GM12878 (cell line): ENCODE measurements at regions not wholly inside any gene's neighbourhood (a gene's known extent, or its start where the extent isn't known, plus 50 kb on each side); places are given as distances from the start of the nearest gene placed in this dataset.

Experiments
- ATAC-seq: fragments of 200-7000 bp; cut with Tn5 transposase; 3 replicates; pipeline ENCODE4 v1.9.1; 2020; ENCODE audit warnings: mild to moderate bottlenecking, moderate library complexity
- BruUV-seq: library from RNA; stranded (reverse); fragments of 400-500 nt; replicated peaks from 2 replicates; lab custom pipeline; 2021; lab: Mats Ljungman, UMichigan
- CTCF ChIA-PET: fragments of 300-600 bp; sonication (Branson Sonifier 250); formaldehyde crosslinking; extraction: SDS; loops from one replicate; lab custom pipeline; 2021; ENCODE audit warnings: inconsistent platforms; lab: Yijun Ruan, JAX
- POLR2A ChIA-PET: fragments of 350-600 bp; formaldehyde crosslinking; extraction: SDS; loops from one replicate; lab custom pipeline; 2021; ENCODE audit warnings: inconsistent platforms; lab: Charles Lee
- RAD21 ChIA-PET: fragments of 300-600 bp; sonication (Branson Sonifier 250); formaldehyde crosslinking; loops from one replicate; lab custom pipeline; 2023; ENCODE audit warnings: antibody characterized with exemption; ENCODE audit not compliant: unreplicated experiment; lab: Charles Lee
- SMC1A ChIA-PET: fragments of 300-600 bp; sonication (Branson Sonifier 250); formaldehyde crosslinking; loops from one replicate; lab custom pipeline; 2023; ENCODE audit not compliant: unreplicated experiment, uncharacterized antibody; lab: Charles Lee
- DNase-seq: peaks from one replicate; pipeline ENCODE4 v3.0.0-alpha.2; 2011; ENCODE audit warnings: low read depth, low spot score
- FAIRE-seq: peaks from 3 replicates; lab custom pipeline; 2011; peaks lifted over from hg19 to GRCh38; lab: Jason Lieb, UNC
- H2AFZ ChIP-seq: 2 replicates; pipeline ENCODE4 v1.6.0; 2011; ENCODE audit warnings: low read depth, low read length, control low read depth; ENCODE audit not compliant: control insufficient read depth
- H3K27ac ChIP-seq: 2 replicates; pipeline ENCODE4 v1.5.1; 2011; ENCODE audit warnings: control low read depth; ENCODE audit not compliant: control insufficient read depth, insufficient read depth
- H3K27me3 ChIP-seq, 2 experiments: replicated peaks in 1 of 2; 2 replicates each; pipeline versions ENCODE4 v1.6.0 to v1.6.1; 2011; ENCODE audit warnings: low read length in 1 of 2; ENCODE audit not compliant: control insufficient read depth in 2 of 2, insufficient read depth in 2 of 2
- H3K36me3 ChIP-seq, 2 experiments: 2 replicates each; pipeline ENCODE4 v1.5.1; 2011; ENCODE audit warnings: low read length in 1 of 2; ENCODE audit not compliant: control insufficient read depth in 2 of 2, insufficient read depth in 2 of 2
- H3K4me1 ChIP-seq: 2 replicates; pipeline ENCODE4 v1.6.1; 2011; ENCODE audit warnings: mild to moderate bottlenecking, low read length, moderate library complexity, mixed read lengths; ENCODE audit not compliant: control insufficient read depth, insufficient read depth
- H3K4me2 ChIP-seq: 2 replicates; pipeline ENCODE4 v1.6.0; 2011; ENCODE audit warnings: control low read depth; ENCODE audit not compliant: control insufficient read depth, insufficient read depth
- H3K4me3 ChIP-seq: fragments of 200-600 bp; sonication (generic); 2 replicates; pipeline ENCODE4 v1.5.1; 2016
- H3K79me2 ChIP-seq: 2 replicates; pipeline ENCODE4 v1.6.0; 2011; ENCODE audit warnings: low read length; ENCODE audit not compliant: control insufficient read depth, insufficient read depth
- H3K9ac ChIP-seq: 2 replicates; pipeline ENCODE4 v1.8.0; 2011; ENCODE audit warnings: low read length, control low read depth, mixed read lengths; ENCODE audit not compliant: control insufficient read depth, insufficient read depth
- H3K9me3 ChIP-seq: replicated peaks from 3 replicates; pipeline ENCODE4 v1.5.1; 2011; ENCODE audit warnings: mild to moderate bottlenecking, low read length; ENCODE audit not compliant: control insufficient read depth, insufficient read depth
- H4K20me1 ChIP-seq: 2 replicates; pipeline ENCODE4 v1.6.0; 2011; ENCODE audit not compliant: control insufficient read depth, insufficient read depth
- CEBPB ChIP-seq, 2 experiments: fragments of 150-350 bp in 1 of 2; IDR thresholded peaks; 2 replicates each; pipeline ENCODE4 v1.6.1; 2012 to 2014; ENCODE audit warnings: low read depth in 2 of 2, low read length in 2 of 2, borderline replicate concordance in 1 of 2, inconsistent platforms in 1 of 2
- CHD1 ChIP-seq: IDR thresholded peaks from 2 replicates; pipeline ENCODE4 v1.6.1; 2012; ENCODE audit warnings: low read depth, low read length, improper control_type of control experiment
- EZH2 ChIP-seq: IDR thresholded peaks from 2 replicates; pipeline ENCODE4 v1.6.1; 2012; ENCODE audit warnings: low read depth, mild to moderate bottlenecking, control low read depth, inconsistent platforms, low read length, borderline replicate concordance; ENCODE audit not compliant: control insufficient read depth
- MYB ChIP-seq: fragments of 150-350 bp; IDR thresholded peaks from 2 replicates; pipeline ENCODE4 v1.6.1; 2014; ENCODE audit warnings: mild to moderate bottlenecking, low read depth, low read length, borderline replicate concordance
- NFIC ChIP-seq: IDR thresholded peaks from 2 replicates; pipeline ENCODE4 v1.6.1; 2012; ENCODE audit warnings: low read depth, mild to moderate bottlenecking, inconsistent platforms, low read length, moderate library complexity
- SIN3A ChIP-seq: IDR thresholded peaks from 2 replicates; pipeline ENCODE4 v1.6.1; 2012; ENCODE audit warnings: low read depth, low read length, improper control_type of control experiment
- SPI1 ChIP-seq: IDR thresholded peaks from 2 replicates; pipeline ENCODE4 v1.6.1; 2011; ENCODE audit warnings: low read depth, mild to moderate bottlenecking, low read length, moderate library complexity, borderline replicate concordance; ENCODE audit not compliant: insufficient read depth
- ZZZ3 ChIP-seq: IDR thresholded peaks from 2 replicates; pipeline ENCODE4 v1.6.1; 2011; ENCODE audit warnings: low read depth; ENCODE audit not compliant: control insufficient read depth, insufficient read length
- WGBS: methylation state at CpG from one replicate; pipeline ENCODE4 v1.1.6; 2016; ENCODE audit warnings: low lambda C conversion rate; ENCODE audit not compliant: insufficient replicate concordance, insufficient coverage; ENCODE audit errors: missing lambda C conversion rate; 5-methylcytosine and 5-hydroxymethylcytosine counted together
- in situ Hi-C: fragments of 300-500 bp; cut with MboI; formaldehyde crosslinking; loops from 9 replicates; pipeline ENCODE4 v1.14.3; 2018; ENCODE audit warnings: mixed read lengths
- intact Hi-C: fragments of 100-400 bp; cut with micrococcal nuclease; formaldehyde crosslinking; loops from one replicate; pipeline ENCODE4 v1.14.2; 2022; ENCODE audit not compliant: unreplicated experiment

DNA sequence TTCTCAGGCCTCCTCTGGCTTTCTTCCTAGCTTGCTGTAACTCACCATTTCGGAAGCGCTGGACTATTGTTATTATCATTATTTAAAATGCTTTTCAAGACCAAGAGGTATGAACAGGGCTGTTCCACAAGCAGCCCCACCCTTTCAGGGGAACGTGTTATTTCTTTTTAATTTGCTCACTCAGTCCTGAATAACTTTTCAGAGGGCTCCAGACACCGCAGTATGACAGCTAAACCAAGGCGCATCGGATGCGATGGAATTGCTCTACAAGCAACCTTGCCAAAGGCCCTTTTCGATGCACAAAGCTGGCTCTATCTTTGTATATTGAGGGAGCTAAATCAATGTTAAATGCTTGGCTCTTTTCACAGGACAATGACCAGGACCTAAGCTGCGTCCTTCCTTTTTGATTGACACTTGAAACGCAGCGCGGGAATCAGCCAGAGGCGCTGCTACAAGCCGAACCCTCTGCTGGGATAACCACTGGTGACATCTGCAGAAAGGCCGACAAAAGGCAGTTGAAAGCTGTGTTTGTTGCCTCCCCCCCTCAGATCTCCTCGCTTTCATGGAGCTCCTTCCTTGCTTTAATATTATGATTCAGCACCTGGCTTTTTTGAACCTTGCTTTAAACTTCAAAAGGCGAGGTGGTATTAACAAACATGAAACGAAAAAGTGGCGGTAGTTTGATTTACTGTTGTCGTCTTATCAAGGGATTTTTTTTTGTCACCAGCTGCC lies 204.7 kb upstream of the PROX1 start:
- TF ChIP-seq ZZZ3 = no peak
- no peak for DNase-seq
- Histone ChIP-seq H3K4me3 (no peak overlapping the region), H3K9me3 (no peaks in the 10 kb centered on the region), H3K79me2 (no peaks in the 10 kb centered on the region), H3K27me3 (no peaks in the 10 kb centered on the region), H3K4me2 (no peak overlapping the region), H3K36me3 (no peaks in the 10 kb centered on the region), H4K20me1 (no peaks in the 10 kb centered on the region), H3K4me1 (no peaks in the 10 kb centered on the region), H2AFZ (no peak overlapping the region), H3K9ac (no peak overlapping the region), H3K27ac (no peak overlapping the region)
- WGBS = 56% methylated on average over 20 of the region's 20 CpGs
- no TSS peak for BruUV-seq
- in situ Hi-C loops = no loop called here
- FAIRE-seq = no peak
- CTCF ChIA-PET = no interaction called here
- RAD21 ChIA-PET = no interaction called here
- SMC1A ChIA-PET = no interaction called here
- intact Hi-C loops = no loop called here
- POLR2A ChIA-PET = no interaction called here
- ATAC-seq = no peak

GRCh38 chr1:213783893-213784292 lies 203.9 kb upstream of the PROX1 start:
- H3K9me3 ChIP-seq = no peaks in the 10 kb centered on the region
- no peaks in the 10 kb centered on the region for H3K27me3 ChIP-seq
- H3K4me1 ChIP-seq = no peaks in the 10 kb centered on the region
- H3K27ac ChIP-seq = no peak overlapping the region
- RAD21 ChIA-PET = no interaction called here
- POLR2A ChIA-PET = interaction anchor here (0.6 kb wide), 1 partner anchor 51 kb away, joined by 3 read pairs; no protein-coding TSS in a partner anchor
- in situ Hi-C loops (no loop called here), intact Hi-C loops (no loop called here)
- no peaks in the 10 kb centered on the region for H4K20me1 ChIP-seq
- TF ChIP-seq MYB (no peak), NFIC (no peak), SIN3A (no peak), SPI1 (no peak), CHD1 (no peak), CEBPB (IDR thresholded peaks at IDR 0.05; ENCODE audit: borderline replicate concordance in 1 of 2, low read depth in 2 of 2, low read length in 2 of 2) (no peak), EZH2 (no peak)
- CTCF ChIA-PET = interaction anchor here (1.0 kb wide), 1 partner anchor 545 kb away, joined by 3 read pairs; no protein-coding TSS in a partner anchor
- no peak for ATAC-seq
- no TSS peak for BruUV-seq
- no peak for DNase-seq
- no peak overlapping the region for H3K4me2 ChIP-seq
- H3K36me3 ChIP-seq = no peaks in the 10 kb centered on the region
- H3K9ac ChIP-seq = no peak overlapping the region
- WGBS = 0% methylated on average over 2 of the region's 2 CpGs
- no peak for FAIRE-seq
- no peak overlapping the region for H2AFZ ChIP-seq
- no peaks in the 10 kb centered on the region for H3K79me2 ChIP-seq
- SMC1A ChIA-PET = no interaction called here
- H3K4me3 ChIP-seq = no peak overlapping the region
